WERI-Rb-1 (cell line): ENCODE measurements at regions not wholly inside any gene's neighbourhood (a gene's known extent, or its start where the extent isn't known, plus 50 kb on each side); places are given as distances from the start of the nearest gene placed in this dataset.

Experiments
- DNase-seq: peaks from one replicate; pipeline ENCODE4 v3.0.0-alpha.2; 2020
- H3K27ac ChIP-seq: fragments of 250-450 bp; sonication (Bioruptor Pico); 2 replicates; pipeline ENCODE4 v1.5.1; 2020; ENCODE audit warnings: mild to moderate bottlenecking, moderate library complexity
- H3K27me3 ChIP-seq: fragments of 250-450 bp; sonication (Bioruptor Pico); 2 replicates; pipeline ENCODE4 v1.5.1; 2021; ENCODE audit warnings: mild to moderate bottlenecking, low read depth, moderate library complexity; ENCODE audit not compliant: insufficient read depth, severe bottlenecking
- H3K36me3 ChIP-seq: fragments of 250-450 bp; sonication (Bioruptor Pico); 2 replicates; pipeline ENCODE4 v1.5.1; 2020; ENCODE audit warnings: mild to moderate bottlenecking, moderate library complexity
- H3K4me3 ChIP-seq: 2 replicates; pipeline ENCODE4 v1.5.1; 2011; ENCODE audit warnings: low read depth, mild to moderate bottlenecking, control low read depth, low read length
- H3K9me3 ChIP-seq: fragments of 250-450 bp; sonication (Bioruptor Pico); 2 replicates; pipeline ENCODE4 v1.5.1; 2021; ENCODE audit warnings: mild to moderate bottlenecking, moderate library complexity; ENCODE audit not compliant: severe bottlenecking
- TF ChIP-seq, protein P1 (sequence below): IDR thresholded peaks from 2 replicates; pipeline ENCODE4 v1.5.1; 2011; ENCODE audit warnings: low read depth, mild to moderate bottlenecking, control low read depth, inconsistent platforms, low read length

DNA sequence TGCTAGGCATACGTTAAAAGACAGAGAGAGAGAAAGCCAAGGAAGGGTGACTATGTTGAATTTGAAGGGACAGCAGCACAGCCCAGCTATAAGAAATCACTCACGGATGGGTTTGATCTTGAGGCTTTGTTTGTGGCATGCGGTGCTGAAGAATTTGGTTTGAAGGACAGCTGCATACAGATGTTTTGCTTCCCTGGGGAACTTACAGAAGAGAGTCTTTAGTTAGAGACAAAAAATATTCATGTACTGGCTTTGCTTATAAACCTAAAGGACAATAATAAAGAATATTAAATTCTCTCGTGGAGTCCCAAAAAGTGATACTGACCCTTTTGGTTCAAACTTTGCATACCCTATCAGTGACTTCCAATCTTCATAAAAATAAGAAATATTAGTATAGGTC is 491.4 kb downstream of the NEBL start:
- no peaks in the 10 kb centered on the region for H3K9me3 ChIP-seq
- no peak for DNase-seq

GRCh38 chr10:20405050-20405449 is 492.1 kb downstream of the NEBL start:
- H3K9me3 ChIP-seq: no peaks in the 10 kb centered on the region
- no peak for DNase-seq
- no peaks in the 10 kb centered on the region for H3K27me3 ChIP-seq
- no peak overlapping the region for H3K4me3 ChIP-seq
- H3K27ac ChIP-seq: no peak overlapping the region
- H3K36me3 ChIP-seq: no peaks in the 10 kb centered on the region
- TF ChIP-seq, protein P1, sequence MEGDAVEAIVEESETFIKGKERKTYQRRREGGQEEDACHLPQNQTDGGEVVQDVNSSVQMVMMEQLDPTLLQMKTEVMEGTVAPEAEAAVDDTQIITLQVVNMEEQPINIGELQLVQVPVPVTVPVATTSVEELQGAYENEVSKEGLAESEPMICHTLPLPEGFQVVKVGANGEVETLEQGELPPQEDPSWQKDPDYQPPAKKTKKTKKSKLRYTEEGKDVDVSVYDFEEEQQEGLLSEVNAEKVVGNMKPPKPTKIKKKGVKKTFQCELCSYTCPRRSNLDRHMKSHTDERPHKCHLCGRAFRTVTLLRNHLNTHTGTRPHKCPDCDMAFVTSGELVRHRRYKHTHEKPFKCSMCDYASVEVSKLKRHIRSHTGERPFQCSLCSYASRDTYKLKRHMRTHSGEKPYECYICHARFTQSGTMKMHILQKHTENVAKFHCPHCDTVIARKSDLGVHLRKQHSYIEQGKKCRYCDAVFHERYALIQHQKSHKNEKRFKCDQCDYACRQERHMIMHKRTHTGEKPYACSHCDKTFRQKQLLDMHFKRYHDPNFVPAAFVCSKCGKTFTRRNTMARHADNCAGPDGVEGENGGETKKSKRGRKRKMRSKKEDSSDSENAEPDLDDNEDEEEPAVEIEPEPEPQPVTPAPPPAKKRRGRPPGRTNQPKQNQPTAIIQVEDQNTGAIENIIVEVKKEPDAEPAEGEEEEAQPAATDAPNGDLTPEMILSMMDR: no peak

More for the DNA sequence above, 491.4 kb downstream of the NEBL start:
- TF ChIP-seq, protein P1: no peak
- H3K27ac ChIP-seq: no peak overlapping the region
- no peaks in the 10 kb centered on the region for H3K36me3 ChIP-seq
- no peaks in the 10 kb centered on the region for H3K27me3 ChIP-seq
- no peak overlapping the region for H3K4me3 ChIP-seq

DNA sequence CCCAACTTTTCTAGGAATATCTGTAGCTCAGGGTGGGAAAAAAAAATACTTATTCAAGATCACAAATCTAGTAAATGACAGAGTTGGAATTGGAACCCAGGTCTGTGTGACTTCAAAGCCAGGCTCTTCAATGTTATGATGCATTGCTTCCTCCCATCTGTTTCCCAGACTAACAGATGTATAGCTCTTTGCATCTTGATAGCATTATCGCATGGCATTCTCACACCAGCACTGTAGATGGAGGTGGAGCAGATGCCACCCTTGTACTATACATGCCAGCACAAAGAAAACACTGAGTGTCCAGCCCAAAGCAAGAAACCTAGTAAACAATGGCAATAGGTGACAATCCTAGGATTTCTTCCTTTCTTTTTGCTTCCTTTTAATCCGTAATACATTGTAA is 497.3 kb downstream of the NEBL start:
- Histone ChIP-seq H3K9me3 (no peaks in the 10 kb centered on the region), H3K27ac (no peak overlapping the region), H3K27me3 (no peaks in the 10 kb centered on the region), H3K36me3 (no peaks in the 10 kb centered on the region), H3K4me3 (no peak overlapping the region)
- DNase-seq: no peak
- TF ChIP-seq, protein P1: no peak

GRCh38 chr10:20396701-20397100 is 500.4 kb downstream of the NEBL start:
- no peak overlapping the region for H3K27ac ChIP-seq
- DNase-seq: no peak

GRCh38 chr10:20396205-20396604 is 500.9 kb downstream of the NEBL start:
- TF ChIP-seq, protein P1: no peak
- DNase-seq: no peak

More at GRCh38 chr10:20396701-20397100, 500.4 kb downstream of the NEBL start:
- TF ChIP-seq, protein P1: no peak
- Histone ChIP-seq H3K36me3 (no peaks in the 10 kb centered on the region), H3K4me3 (no peak overlapping the region), H3K9me3 (no peaks in the 10 kb centered on the region), H3K27me3 (no peaks in the 10 kb centered on the region)

DNA sequence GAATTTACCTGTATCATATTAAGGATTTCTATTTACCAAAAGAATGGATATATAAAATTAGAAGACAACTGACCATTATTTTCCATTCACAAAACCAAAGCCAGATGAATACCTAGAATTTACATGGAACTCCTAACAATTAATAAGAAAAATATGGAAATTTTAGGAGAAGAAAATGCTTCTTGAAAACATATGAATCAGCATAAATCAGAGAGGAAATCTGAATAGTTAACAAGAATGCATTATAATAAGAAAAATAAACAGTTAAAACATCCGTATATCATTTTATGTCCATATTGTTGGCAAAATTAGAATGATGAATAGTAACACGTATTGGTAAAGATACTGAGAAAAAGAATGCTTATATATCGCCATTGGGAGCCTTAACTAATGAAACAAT is 505.5 kb downstream of the NEBL start:
- TF ChIP-seq, protein P1: no peak
- no peaks in the 10 kb centered on the region for H3K36me3 ChIP-seq
- DNase-seq: no peak

More at GRCh38 chr10:20396205-20396604, 500.9 kb downstream of the NEBL start:
- H3K27ac ChIP-seq: no peak overlapping the region
- H3K9me3 ChIP-seq: no peaks in the 10 kb centered on the region
- H3K27me3 ChIP-seq: no peaks in the 10 kb centered on the region
- H3K4me3 ChIP-seq: no peak overlapping the region
- no peaks in the 10 kb centered on the region for H3K36me3 ChIP-seq

More for the DNA sequence above, 505.5 kb downstream of the NEBL start:
- Histone ChIP-seq H3K27ac (no peak overlapping the region), H3K4me3 (no peak overlapping the region), H3K9me3 (no peaks in the 10 kb centered on the region), H3K27me3 (no peaks in the 10 kb centered on the region)
